Daoy (cell line): ENCODE measurements at regions not wholly inside any gene's neighbourhood (a gene's known extent, or its start where the extent isn't known, plus 50 kb on each side); places are given as distances from the start of the nearest gene placed in this dataset.
"Not testable (repeated sequence)": the region's sequence is repeated elsewhere in the genome, so short reads cannot be mapped to it uniquely, and the experiment has no call there.

ENCODE experiments used
- DNase-seq: peaks from one replicate; pipeline ENCODE4 v3.0.0-alpha.2; 2015; ENCODE audit warnings: low read depth

DNA sequence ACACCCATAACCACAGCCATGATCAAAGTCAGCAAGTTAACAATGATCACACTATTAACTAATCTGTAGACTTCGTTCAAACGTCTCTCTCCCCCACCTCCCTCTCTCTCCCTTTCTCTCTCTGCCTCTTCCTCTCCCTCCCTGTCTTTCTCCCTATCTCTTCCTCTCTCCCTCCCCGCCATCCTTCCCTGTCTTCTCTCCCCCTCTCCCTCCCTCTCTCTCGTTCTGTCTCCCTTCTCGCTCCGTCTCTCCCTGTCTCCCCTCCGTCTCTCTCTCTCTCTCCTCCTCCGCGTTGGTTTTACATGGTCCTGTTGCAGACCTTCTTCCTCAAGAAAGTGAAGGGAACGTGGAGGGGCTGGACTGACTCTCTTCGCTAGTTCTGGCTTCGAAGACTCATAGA lies 308.9 kb upstream of the FOXQ1 start:
- DNase-seq = no peak

DNA sequence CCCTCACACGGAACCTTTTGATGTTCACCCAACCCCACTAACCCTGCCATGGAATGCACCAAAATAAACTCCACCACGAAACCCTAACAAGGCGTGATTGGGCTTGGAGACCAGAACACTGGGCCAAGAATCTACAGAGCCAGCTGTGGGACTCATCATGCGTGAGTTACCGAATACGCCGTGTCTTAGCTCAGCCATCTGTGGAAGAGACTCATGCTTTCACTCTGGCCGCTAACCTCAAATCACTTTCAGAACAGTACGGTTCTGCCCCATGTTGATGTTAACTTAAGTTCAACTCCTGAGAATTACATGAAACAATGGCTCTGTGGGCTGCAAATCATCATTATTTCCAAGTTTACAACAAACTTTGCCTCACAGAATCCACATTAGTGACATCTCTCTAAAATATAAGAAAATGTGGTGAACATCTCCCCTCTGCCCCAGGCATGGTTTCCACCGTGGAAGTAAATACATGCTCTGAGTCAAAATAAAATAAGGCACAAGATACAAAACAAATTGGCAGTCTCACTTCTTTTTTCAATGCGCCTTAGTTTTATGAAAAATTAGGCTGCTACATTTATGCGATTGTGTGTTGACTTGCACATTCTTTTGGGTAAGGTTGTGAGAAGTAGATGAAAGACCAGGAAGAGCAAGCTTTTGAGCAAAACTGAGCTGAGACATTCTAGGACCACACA lies 308.9 kb upstream of the EXOC2 start:
- no peak for DNase-seq

DNA sequence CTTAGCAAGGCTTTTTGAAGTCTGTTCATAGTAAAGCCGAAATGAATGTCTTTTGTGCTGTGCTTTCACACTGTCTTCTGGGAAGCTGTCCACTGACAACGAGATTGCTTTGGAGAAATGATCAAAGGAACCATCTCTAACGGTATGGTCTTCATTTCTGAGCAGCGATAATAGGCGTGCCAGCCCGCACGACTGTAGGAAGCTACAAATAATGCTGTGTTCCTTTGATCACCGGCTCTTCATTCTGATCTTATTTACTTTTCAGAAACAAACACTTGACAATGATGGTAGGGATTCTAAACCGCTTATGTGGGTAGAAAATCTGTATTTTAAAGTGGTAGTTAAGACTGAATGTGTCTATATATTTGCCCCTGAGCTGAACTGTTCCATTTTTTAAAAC lies 306.6 kb upstream of the EXOC2 start:
- DNase-seq = no peak

DNA sequence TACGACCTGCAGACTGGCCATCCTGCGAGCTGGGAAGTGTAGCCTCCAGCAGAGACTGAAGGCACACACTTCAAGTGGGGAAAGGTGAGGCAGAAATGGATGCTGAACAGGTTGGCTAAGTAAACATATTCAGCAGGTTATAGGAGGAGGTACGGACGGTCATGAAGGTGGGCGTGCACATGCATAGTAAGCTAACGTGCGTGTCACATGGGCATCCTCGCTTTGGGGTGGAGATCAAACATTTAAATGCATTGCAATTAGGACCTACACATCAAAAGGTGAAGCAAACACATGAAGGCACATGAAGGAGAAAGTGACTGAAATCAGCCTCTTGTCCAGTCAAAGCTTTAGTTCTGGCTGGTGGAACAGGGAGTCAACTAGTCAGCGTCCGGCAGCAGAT lies 305.6 kb upstream of the EXOC2 start:
- no peak for DNase-seq

DNA sequence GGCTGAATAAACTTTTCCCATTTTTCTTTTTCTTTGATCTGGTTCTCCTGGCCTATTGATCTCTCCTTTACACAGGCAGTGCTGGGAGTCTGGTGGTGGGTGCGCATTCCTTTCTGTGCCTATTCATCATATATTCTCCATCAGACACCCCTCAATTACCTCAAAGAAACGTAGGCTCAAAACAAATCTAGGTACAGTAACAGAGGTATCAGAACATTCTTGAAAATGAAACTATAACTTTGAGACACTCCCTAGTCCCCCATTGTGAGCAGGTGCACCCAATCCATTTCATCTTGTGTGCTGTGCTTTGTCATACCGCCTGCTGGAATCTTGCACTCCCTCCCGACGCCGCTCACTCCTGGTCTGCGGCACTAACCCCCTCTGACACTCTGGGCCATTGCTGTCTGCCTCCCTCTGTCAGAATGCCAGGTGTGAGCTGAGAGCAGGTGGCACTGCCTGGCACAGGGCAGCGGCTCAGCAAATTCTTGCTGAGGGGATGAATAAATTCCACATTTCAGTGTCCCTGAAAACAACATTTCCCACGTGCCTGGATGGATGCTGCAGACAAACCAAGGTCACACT lies 303.4 kb upstream of the EXOC2 start:
- no peak for DNase-seq

DNA sequence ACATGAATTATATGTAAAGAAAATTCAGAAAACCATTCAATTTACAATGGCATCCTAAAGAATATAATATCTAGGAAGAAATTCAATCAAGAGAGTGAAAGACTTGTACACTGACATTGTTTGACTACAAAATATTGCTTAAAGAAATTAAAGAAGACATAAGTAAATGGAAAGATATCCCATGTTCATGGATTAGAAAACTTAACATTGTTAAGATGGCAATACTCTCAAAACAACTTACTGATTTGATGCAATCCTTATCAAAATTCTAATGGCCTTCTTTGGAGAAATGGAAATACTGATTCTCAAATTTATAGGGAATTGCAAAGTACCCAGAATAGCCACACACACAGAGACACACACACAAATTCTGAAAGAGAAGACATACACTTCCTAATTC lies 298.3 kb upstream of the EXOC2 start:
- DNase-seq = no peak

DNA sequence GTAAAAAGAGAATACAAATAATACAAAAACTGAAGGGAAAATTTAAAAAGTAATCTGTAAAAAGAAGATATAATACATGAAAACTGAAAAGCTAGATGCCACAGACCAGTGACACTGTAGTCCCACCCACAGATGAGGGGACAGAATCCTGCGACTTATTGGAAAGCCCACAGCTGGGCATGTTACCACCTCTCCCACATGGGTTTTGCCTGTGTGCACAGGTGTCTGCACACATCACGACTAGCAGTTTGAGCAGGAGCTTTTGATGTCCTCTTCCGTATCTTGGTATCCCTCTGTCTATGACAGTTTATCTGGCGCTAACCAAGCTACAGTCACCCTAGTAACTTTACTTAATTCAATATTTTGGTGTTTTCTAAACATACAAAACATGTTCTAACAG lies 291.1 kb upstream of the EXOC2 start:
- no peak for DNase-seq

DNA sequence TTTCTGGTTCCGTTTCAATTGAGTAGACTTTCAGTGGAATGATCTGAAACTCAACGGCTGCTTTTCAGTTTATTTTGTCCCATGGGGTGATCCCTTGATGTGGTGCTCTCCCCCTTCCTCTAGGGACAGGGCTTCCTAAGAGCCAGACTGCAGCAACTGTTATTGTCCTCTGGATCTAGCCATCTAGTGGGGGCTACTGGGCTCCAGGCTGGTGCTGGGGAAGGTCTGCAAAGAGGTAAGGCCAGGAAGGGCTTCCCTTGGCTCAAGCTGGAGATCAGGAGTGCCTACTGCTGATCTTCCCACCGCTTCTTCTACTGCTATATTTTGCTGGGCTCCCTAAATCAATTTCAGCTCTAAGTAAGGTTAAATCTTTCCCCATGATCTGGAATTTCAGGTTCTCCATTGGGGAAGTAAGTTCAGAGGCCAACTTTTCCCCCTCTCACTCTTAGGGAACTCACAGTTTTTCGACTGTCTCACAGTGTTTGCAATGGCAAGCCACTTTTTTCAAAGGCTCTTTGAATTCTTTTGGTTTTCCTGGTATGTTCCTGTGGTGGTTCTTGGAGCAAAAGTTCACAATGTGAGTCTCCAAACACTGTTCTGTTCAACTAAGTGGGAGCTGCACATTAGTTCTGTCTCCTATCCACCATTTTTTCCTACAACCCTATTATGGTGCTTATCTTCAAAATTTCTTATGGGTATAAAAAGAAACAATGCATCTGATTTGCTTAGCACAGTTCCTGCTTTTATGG lies 286.2 kb upstream of the EXOC2 start:
- no peak for DNase-seq

DNA sequence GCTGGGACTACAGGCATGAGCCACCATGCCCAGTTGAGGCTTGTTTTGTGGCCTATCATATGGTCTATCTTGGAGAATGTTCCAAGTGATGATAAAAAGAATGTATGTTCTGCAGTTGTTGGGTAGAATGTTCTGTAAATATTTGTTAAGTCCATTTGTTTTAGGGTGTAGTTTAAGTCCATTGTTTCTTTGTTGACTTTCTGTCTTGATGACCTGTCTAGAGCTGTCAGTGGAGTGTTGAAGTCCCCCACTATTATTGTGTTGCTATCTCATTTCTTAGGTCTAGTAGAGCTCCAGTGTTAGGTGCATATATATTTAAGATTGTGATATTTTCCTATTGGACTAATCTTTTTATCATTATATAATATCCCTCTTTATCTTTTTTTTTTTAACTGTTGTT lies 284.3 kb upstream of the EXOC2 start:
- DNase-seq = not testable (repeated sequence)

DNA sequence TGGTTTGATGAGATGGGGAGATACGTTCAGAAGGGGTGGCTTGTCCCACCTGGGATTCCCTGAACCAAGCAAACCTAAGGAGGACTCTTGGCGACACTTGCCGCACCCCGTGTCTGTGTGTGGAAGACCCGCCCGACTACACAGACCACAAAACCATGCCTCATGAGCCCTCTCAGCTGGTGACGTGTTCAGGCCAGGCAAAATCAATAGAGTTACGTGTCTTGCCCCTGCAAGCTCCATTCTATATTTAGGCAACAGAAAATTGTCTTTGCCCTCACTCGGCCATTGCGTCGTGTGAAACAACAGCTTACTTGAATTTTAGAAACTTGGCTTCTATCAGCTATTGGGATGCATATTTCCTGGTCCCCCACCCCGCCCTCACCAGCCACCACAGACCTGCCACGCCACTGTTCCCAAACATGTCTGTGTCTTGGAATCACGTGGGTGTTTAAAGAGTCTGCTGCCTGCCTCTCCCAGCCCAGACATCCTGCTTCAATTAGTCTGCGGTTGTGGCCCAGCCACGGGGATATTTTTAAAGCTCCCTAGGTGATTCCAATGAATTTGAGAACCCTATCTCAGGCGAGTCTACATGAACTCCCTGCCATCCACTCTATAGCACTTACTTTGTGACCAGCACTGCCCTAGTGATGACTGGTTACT lies 279.2 kb upstream of the EXOC2 start:
- peak; percentile 81 for DNase-seq

DNA sequence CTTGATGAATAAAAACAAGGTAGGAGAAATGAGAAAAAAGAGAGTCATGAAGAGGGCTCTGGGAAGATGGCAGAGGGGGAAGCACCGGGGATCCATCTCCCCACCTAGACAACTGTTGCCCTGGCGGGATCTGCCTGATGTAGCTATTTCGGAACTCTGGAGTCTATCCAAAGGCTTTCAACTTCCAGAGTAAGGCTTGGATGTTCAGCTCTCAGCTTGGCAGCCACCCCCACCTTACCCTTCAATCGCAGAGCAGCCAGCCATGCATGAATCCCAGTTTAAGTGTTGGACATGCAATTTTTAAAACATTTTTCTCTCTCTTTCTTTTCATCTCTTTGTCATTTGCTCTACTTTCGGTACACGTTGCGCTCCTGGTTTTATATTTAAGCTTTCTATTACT lies 275.9 kb upstream of the EXOC2 start:
- no peak for DNase-seq

DNA sequence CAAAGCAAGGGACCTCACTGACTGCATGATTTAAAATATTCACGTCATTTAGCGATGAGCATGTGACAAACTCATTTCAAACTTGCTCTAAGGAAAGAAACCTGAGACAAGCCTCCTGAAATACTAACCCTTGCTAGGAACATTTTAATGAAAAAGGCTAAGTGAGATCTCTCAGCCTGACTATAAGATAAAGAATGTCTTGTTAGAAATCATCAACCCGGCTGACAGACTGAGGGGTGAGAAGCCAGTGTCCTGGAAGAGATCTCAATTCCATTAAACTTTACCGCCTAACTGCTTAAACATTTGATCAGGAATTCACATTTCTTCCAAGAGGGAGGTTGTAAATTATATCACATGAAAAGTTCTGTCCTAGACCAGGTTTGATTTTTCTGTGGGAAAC lies 274.8 kb upstream of the EXOC2 start:
- DNase-seq = no peak

DNA sequence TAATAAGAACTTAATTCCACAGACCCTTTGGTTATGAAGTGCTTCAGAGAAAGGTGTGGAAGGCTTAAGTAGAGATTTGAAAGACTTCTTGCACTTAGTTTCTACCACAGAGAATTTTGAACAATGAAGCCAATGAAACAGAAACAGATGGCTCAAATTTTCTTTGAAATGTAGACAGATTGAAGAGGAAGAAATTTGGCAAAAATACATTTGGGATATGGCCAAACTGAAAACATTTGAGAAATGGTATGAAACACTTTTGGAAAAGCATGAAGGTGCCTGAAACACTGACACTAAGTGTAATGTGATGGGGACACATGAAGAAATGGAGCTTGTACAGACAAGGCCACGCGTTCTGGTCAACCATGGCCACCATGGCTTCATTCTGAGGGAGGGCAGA lies 272.4 kb upstream of the EXOC2 start:
- no peak for DNase-seq

DNA sequence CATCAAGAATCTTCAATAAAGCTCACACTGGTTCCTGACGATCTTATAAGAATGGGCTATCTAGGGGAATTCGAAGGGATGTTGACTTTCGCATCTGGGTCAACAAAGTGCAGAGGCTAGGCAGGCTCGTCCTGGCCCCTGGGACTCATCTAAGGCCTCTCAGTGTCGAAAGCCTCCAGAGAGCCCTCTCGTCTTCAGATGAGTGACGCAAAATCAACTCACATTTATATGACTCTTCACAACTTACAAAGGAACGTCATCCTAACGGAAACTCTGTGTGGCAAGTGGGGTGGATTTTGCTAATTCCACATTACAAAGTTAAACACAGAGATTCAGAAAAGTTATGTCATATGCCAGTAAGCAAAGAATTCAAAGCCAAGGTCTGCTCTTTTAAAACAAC lies 270.5 kb upstream of the EXOC2 start:
- DNase-seq = no peak

DNA sequence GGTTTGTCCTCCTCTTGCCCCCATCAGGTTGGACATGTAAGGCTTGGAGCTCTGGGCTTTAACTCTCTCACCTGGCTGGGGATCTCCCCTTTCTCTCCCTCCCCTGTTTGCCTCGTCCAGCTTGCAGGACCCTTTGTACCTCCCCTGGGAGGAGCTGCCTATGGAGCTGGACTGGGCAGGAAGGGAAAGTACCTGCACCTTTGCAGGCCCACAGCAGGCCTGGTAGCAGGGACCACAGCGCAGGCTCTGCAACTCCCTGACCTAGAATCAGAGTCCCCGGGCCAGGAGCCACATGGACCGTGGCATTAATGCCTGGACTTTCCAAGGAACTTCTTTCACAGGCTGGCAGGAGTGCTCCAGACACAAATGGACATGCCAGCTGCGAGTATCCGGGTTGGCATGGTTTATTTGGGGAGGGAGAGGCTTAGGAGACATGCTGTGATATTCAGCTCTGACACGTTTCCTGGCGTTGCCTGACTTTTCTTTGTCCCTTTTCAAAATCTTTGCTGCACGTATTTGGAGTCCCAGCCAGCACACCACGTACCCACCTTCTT lies 268.5 kb upstream of the EXOC2 start:
- no peak for DNase-seq

DNA sequence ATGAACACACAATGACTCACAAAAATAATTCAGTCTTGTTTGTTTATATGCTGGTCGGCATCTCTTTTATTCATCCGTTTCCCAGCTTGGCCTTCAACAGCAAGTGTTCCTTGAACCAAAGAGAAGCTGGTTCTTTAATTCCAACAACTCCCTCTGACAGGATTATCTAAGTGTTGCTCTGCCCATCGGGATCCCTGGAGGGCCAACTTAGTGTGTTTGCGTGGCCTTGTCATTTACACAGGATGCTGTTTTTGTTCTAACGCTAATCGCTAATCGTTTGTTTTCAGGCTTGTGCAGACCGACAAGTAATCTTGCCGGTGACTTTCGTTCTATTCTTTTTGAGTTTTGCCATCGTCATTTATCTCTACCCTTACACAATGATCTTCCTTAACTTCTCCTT lies 267.4 kb upstream of the EXOC2 start:
- no peak for DNase-seq

DNA sequence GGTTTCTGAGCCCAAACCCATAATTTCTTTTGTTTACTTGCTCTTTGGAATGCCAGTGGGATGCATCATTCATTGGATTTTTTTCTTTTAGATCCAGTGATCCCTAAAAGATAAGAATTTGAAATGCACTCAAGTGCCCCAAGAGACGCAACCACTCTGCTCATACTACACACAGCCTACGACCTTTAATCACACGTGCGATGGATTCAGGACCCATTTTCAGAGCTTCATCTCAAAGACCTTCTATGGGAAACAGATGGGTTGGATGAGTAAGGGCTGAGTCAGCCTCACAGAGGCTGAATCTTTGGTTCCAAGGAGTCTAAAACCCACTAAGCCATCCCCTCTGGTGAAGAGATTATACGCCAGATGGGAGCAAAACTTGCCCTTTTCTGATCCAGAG lies 265.5 kb upstream of the EXOC2 start:
- peak; percentile 92 for DNase-seq

DNA sequence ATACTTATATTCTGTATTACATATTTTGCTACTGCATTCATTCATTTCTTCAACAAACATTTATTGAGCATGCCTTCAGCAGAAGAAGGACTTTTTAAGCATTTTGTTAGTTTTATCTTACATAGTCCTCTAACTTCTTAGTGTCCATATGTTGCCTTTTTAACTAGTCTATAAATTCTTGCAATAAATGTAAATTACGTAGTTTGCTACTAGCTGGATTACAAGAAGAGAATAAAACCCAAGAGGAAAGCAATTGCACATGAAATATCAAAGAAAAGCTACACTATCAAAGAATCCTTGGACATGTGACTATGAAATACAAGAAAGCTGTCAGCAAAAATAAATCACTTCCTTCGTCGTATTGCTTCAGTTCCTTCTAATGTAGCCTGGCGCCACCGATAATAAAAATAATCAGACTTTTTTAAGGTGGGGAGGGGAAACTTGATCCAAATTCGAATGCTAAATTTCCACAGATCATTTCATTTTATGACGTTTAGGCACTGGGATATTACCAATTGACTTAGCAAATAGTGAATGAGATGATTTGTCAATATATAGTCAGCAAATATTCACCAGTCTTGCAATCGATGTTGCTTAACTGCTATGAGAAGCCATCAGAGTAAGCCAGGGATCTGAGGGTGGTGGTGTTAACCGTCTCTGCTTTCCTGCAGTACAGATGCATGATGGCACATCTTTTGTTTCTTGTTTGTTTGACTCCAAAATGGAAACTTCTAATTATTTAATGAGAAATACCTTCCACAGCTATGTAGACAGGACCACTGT lies 258.7 kb upstream of the EXOC2 start:
- no peak for DNase-seq

DNA sequence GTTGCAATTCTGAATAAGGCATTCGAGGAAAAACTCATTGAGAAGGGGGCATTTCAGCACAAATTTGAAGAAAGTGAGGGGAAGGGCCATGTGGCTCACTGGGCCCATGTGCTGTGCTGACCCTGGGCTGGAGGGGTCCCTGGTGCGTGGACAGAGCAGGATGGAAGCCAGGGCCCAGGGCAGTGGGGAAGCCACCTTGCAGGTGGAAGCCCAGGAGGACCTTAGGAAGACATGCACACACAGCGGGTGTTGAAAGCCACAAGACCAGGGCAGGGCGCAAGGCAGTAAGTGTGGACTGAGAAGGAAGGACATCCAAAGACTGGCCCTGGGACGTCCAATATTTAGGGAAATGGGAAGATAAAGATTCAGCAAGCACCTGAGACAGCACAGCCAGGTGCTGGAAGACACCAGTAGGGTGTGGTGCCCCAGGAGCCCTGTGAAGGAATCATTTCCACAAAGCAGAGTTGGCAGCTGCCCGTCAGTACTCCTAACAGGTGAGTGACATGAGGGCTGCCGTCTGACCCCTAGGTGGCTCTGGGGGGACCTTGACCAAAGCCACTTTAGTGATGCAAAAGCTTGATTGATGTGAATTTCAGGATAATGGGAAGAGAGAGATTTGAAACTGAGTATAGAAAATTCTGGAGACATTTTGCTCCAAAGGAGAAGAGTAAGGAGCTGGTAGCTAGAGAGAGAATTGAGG lies 254.4 kb upstream of the EXOC2 start:
- DNase-seq = no peak

DNA sequence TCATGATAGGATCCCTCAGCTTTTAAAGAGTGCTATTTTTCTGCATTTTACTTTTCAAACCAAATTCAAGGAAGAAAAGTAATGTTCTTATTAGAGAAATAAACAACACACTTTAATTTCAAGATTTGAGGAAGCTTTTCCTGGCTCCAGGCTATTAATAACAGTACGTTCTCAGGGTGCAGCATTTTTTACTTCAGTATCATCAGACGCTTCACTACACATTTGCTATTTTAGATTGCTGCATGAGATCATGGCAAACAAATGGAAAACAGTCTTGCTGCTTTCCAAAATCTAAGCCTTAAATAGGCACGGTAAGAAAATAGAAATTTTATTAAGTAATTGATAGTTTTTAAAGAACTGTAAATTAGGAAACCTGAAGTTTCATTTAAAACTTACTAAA lies 253.6 kb upstream of the EXOC2 start:
- no peak for DNase-seq
